Keratinocyte (primary cell): ENCODE measurements at regions not wholly inside any gene's neighbourhood (a gene's known extent, or its start where the extent isn't known, plus 50 kb on each side); places are given as distances from the start of the nearest gene placed in this dataset.

Experiments used
- DNase-seq: peaks from one replicate; pipeline ENCODE4 v3.0.0-alpha.2; 2011; ENCODE audit warnings: low read depth, missing footprints, low spot score
- FAIRE-seq: peaks from 2 replicates; lab custom pipeline; 2011; peaks lifted over from hg19 to GRCh38; lab: Jason Lieb, UNC
- H2AFZ ChIP-seq: 2 replicates; pipeline ENCODE4 v1.6.0; 2012; ENCODE audit warnings: low read length, control low read depth, inconsistent platforms; ENCODE audit not compliant: control insufficient read depth
- H3K27ac ChIP-seq: 2 replicates; pipeline ENCODE4 v1.5.1; 2011; ENCODE audit warnings: low read length; ENCODE audit not compliant: control insufficient read depth, insufficient read depth
- H3K27me3 ChIP-seq: 3 replicates; pipeline ENCODE4 v1.6.0; 2011; ENCODE audit warnings: low read length; ENCODE audit not compliant: control insufficient read depth, insufficient read depth; ENCODE audit errors: extremely low read depth
- H3K36me3 ChIP-seq, 2 experiments: 2 replicates in 1 of 2; 3 replicates in 1 of 2; pipeline ENCODE4 v1.5.1; 2011; ENCODE audit warnings: low read length in 2 of 2, mild to moderate bottlenecking in 1 of 2; ENCODE audit not compliant: control insufficient read depth in 2 of 2, insufficient read depth in 2 of 2; ENCODE audit errors: extremely low read depth in 1 of 2
- H3K4me1 ChIP-seq: 3 replicates; pipeline ENCODE4 v1.5.1; 2011; ENCODE audit warnings: low read length; ENCODE audit not compliant: control insufficient read depth, insufficient read depth; ENCODE audit errors: extremely low read depth
- H3K4me2 ChIP-seq: 3 replicates; pipeline ENCODE4 v1.6.0; 2011; ENCODE audit warnings: low read depth, low read length; ENCODE audit not compliant: control insufficient read depth, insufficient read depth; ENCODE audit errors: extremely low read depth
- H3K4me3 ChIP-seq, 3 experiments: fragments of 200-600 bp in 1 of 3; sonication (generic) in 1 of 3; 2 replicates in 2 of 3; 3 replicates in 1 of 3; pipeline ENCODE4 v1.5.1; 2011 to 2016; ENCODE audit warnings: low read length in 3 of 3, mild to moderate bottlenecking in 3 of 3, control low read depth in 2 of 3, inconsistent platforms in 1 of 3, low read depth in 1 of 3, mixed read lengths in 1 of 3, mixed run types in 1 of 3, moderate library complexity in 1 of 3; ENCODE audit not compliant: control insufficient read depth in 2 of 3, insufficient read depth in 2 of 3; ENCODE audit errors: extremely low read depth in 1 of 3
- H3K79me2 ChIP-seq: 2 replicates; pipeline ENCODE4 v1.6.0; 2012; ENCODE audit warnings: low read length; ENCODE audit not compliant: control insufficient read depth, insufficient read depth
- H3K9ac ChIP-seq: 3 replicates; pipeline ENCODE4 v1.6.0; 2011; ENCODE audit warnings: low read length; ENCODE audit not compliant: control insufficient read depth, insufficient read depth; ENCODE audit errors: extremely low read depth
- H3K9me1 ChIP-seq: 3 replicates; pipeline ENCODE4 v1.6.0; 2011; ENCODE audit warnings: low read length; ENCODE audit not compliant: control insufficient read depth, insufficient read depth; ENCODE audit errors: extremely low read depth
- H3K9me3 ChIP-seq: 2 replicates; pipeline ENCODE4 v1.5.1; 2012; ENCODE audit warnings: low read depth, low read length; ENCODE audit not compliant: control insufficient read depth
- H4K20me1 ChIP-seq: 3 replicates; pipeline ENCODE4 v1.6.0; 2011; ENCODE audit warnings: low read length; ENCODE audit not compliant: control insufficient read depth, insufficient read depth; ENCODE audit errors: extremely low read depth
- CTCF ChIP-seq, 3 experiments: IDR thresholded peaks in 1 of 3; conservative IDR thresholded peaks in 1 of 3; optimal IDR thresholded peaks in 1 of 3; 2 replicates in 2 of 3; 3 replicates in 1 of 3; pipeline versions ENCODE3 to v1.5.1; 2011; ENCODE audit warnings: low read length in 3 of 3, mild to moderate bottlenecking in 3 of 3, moderate library complexity in 2 of 3, control low read depth in 1 of 3, inconsistent platforms in 1 of 3; ENCODE audit not compliant: insufficient read depth in 2 of 3; ENCODE audit errors: extremely low read depth in 1 of 3
- EZH2 ChIP-seq: IDR thresholded peaks from one replicate; pipeline ENCODE4 v1.6.1; 2012; ENCODE audit warnings: inconsistent platforms, mild to moderate bottlenecking, low read length, moderate library complexity
- dilution Hi-C: fragments of 300-500 bp; cut with MboI; formaldehyde crosslinking; loops from one replicate; pipeline ENCODE4 v1.7.0; 2020; ENCODE audit warnings: low sequenced_read_pairs; ENCODE audit not compliant: extremely low pct_ligation_motif_present

- dilution Hi-C loops, result no loop called here
- FAIRE-seq, result no peak
- no peak overlapping the region for H3K9ac ChIP-seq
- H4K20me1 ChIP-seq, result no peaks in the 10 kb centered on the region
- no peak overlapping the region for H3K4me2 ChIP-seq
- TF ChIP-seq CTCF (optimal IDR thresholded peaks at IDR 0.05 in 1 of 3, IDR thresholded peaks at IDR 0.05 in 1 of 3, conservative IDR thresholded peaks at IDR 0.05 in 1 of 3; ENCODE audit: extremely low read depth in 1 of 3, insufficient read depth in 2 of 3, low read length in 3 of 3) (no peak), EZH2 (no peak)
- no peaks in the 10 kb centered on the region for H3K79me2 ChIP-seq
- H3K4me1 ChIP-seq, result peaks cover 6% of the 10 kb centered on the region
- H3K9me1 ChIP-seq, result no peaks in the 10 kb centered on the region
- H3K9me3 ChIP-seq, result no peaks in the 10 kb centered on the region
- no peaks in the 10 kb centered on the region for H3K27me3 ChIP-seq
- H3K4me3 ChIP-seq, result no peak overlapping the region
- no peaks in the 10 kb centered on the region for H3K36me3 ChIP-seq
- H3K27ac ChIP-seq, result no peak overlapping the region
- H2AFZ ChIP-seq, result no peak overlapping the region
- no peak for DNase-seq
Measured at GRCh38 chr14:37695866-37696265, 100.4 kb downstream of the TTC6 start.

GRCh38 chr14:37697489-37698121 is 102.2 kb downstream of the TTC6 start:
- Histone ChIP-seq H3K4me3 (no peak overlapping the region), H3K79me2 (no peaks in the 10 kb centered on the region), H3K9ac (no peak overlapping the region), H3K4me2 (no peak overlapping the region), H3K4me1 (peaks cover 6% of the 10 kb centered on the region), H3K9me3 (no peaks in the 10 kb centered on the region), H2AFZ (peak overlapping the region; percentile 30), H4K20me1 (no peaks in the 10 kb centered on the region), H3K9me1 (no peaks in the 10 kb centered on the region), H3K27me3 (no peaks in the 10 kb centered on the region), H3K36me3 (no peaks in the 10 kb centered on the region), H3K27ac (no peak overlapping the region)
- dilution Hi-C loops, result no loop called here
- DNase-seq (no peak), FAIRE-seq (peak; percentile 76)
- no peak for TF ChIP-seq CTCF (optimal IDR thresholded peaks at IDR 0.05 in 1 of 3, IDR thresholded peaks at IDR 0.05 in 1 of 3, conservative IDR thresholded peaks at IDR 0.05 in 1 of 3; ENCODE audit: extremely low read depth in 1 of 3, insufficient read depth in 2 of 3, low read length in 3 of 3)
- TF ChIP-seq EZH2, result no peak
